SK-MEL-5 (cell line): ENCODE measurements at regions not wholly inside any gene's neighbourhood (a gene's known extent, or its start where the extent isn't known, plus 50 kb on each side); places are given as distances from the start of the nearest gene placed in this dataset.

Experiments
- DNase-seq: peaks from one replicate; pipeline ENCODE4 v3.0.0-alpha.2; 2016; ENCODE audit warnings: low read depth, low spot score
- in situ Hi-C: cut with HindIII; loops from 2 replicates; pipeline ENCODE4 v1.10.0; 2016; ENCODE audit warnings: low sequenced_read_pairs, high pct_unique_total_duplicates, low pct_unique_long_range_greater_than_20kb

DNA sequence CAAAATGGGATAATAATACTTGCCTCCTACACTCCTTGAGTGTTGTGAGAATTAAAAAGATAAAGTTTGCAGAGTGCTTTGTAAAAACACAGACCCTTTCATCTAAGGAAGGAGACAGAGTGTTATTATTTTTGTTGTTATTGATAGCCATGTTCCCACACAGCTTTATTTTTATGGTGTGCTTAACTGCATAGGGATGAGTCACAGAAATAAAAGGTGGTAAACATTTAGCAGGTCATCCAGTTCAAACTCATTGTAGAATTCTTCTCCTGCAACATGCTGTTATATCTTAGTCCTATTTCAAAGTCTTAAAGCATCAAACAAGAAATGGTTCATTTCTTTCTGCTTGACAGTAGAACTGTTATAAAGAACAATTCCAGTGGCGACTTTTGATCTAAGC lies 367.5 kb upstream of the ACTBL2 start:
- in situ Hi-C loops = no loop called here

DNA sequence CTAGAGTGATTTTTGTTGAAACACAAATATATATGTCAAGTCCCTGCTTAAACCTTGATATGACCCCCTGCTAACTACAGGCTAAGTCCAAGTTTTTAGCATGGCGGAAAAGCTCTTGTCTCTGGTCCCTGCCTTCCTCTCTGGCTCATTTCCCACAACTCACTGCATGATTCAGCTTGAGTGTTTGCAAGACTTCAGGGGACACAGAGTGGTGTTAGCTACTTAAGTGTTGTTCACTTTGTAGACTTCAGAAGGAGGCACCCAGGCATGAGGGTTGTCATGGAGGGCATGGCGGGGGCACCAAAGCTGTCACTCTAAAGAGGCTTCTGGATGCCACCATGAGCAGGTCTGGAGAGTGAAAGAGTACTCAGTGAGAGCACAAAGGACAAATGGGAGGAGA lies 362.4 kb upstream of the ACTBL2 start:
- in situ Hi-C loops = no loop called here
- DNase-seq = no peak

More for the DNA sequence above, 367.5 kb upstream of the ACTBL2 start:
- no peak for DNase-seq

DNA sequence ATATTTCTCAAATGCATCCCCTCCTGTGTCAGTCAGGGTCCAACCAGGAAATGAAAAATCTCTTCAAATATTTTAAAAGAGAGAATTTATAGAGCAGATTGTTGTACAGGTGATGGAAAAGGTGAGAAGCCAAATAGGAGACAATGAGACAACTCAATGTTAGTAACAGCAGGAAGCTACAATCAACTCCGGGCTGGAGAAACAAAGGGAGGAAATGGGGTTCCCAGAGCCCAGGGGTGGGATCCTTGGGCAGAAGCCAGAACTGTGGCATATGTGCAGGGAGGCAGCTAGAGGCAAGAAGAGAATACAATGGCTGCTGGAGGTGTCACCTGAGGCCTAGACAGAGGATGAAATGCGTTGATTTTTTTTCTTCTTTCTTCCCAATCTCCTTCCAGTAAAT lies 361.8 kb upstream of the ACTBL2 start:
- in situ Hi-C loops = no loop called here
- no peak for DNase-seq

DNA sequence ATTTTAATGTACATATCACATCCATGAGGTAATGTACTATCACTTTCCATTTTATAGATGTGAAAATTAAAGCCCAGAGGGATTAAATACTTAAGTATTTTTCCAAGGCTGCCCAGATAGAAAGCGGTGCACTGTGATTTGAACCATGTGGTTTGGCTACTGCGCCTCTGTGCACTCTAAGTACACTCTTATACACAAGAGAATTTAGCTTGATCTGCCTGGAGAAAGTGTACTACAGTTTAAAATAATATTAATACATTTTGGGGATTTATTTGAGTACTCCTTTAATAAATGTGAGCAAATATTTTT lies 360.4 kb upstream of the ACTBL2 start:
- in situ Hi-C loops = no loop called here

DNA sequence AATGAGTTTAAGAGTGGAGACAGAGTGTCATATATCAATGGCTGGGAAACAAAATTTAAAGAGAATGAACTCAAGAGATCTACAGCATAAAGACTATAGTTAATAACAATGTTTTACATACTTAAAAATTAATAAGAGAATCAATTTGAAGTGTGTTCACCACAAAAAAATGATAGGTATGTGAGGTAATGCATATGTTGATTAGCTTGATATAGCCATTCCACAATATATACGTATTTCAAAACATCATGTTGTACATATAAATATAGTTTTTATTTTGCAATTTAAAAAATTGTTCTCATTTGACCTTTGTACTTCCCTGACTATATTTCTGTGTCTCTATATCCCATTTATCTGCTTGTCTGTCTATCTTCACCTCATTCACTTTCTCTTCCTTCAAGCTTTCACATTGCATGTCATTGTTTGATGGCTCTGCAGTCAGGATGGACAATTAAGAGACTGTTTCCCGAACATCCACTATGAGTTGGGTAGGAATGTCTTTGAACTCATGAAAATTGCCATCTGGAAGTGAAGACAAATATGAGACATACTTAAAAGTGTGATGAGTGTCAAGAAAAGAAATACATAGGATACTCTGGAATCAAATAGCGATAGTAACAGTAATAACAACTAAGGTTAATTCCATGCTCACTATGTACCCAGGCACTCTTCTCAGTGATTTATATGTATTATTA lies 359.9 kb upstream of the ACTBL2 start:
- in situ Hi-C loops = no loop called here
- DNase-seq = no peak

More for the DNA sequence above, 360.4 kb upstream of the ACTBL2 start:
- DNase-seq = no peak

DNA sequence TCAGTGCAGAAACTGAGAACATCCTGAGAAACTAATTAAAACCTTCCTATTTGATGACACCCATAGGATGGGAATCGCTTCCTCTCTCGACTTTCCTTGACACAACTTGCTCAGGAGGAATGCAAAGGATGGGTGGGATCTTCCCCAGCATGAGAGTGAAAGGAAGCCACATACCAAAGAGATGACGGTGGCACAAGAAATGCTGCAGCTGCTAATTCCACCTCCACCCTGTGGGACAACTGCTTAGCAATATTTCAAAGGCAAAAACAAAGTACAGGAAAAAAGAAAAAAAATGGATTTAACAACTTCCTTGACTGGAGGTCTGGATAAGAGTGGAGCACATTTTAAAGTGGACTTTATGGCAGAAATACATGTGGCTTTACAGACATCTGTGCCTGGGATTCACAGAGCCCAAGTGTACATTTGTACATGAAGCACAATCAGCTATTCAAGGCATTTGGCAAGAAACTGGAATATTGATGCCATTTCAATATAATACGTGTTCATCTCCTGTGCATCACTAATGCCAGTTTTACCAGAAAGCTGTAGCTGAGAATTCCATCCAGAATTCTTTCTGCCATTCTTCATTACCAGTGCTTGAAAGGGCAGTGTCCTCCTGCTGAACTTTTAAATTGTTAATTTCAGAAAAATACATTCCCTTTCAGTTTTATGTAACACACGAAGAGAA lies 359.2 kb upstream of the ACTBL2 start:
- in situ Hi-C loops = no loop called here
- DNase-seq = no peak

DNA sequence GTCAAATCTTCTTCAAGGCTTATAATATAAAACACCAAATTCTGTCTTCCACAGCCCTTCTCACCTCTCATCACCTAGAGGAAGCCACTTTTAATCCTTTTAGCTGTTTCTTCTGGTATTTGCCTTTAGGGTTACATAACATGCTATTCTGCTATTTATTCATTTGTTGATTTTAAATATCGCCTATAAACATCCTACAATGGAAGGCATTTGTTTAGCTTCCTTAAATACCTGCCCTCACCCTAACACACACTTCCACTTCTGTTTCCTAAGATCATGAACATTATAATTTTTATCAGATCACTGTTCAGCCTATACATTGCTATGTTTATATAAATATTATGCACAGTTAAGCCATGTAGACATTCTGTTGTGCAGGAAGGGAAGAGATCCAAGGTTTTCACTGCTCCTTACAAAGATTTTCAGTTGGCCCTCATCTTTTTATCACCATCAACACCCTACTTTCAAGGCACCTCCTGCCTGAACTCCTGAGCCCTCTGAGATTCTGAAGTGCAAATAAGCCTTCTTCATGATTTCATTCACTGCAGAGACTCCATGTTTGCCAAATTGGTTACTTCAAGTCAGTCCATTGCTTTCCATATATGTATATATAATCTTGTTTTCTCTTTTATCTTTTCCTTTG lies 356.9 kb upstream of the ACTBL2 start:
- in situ Hi-C loops = no loop called here
- no peak for DNase-seq

DNA sequence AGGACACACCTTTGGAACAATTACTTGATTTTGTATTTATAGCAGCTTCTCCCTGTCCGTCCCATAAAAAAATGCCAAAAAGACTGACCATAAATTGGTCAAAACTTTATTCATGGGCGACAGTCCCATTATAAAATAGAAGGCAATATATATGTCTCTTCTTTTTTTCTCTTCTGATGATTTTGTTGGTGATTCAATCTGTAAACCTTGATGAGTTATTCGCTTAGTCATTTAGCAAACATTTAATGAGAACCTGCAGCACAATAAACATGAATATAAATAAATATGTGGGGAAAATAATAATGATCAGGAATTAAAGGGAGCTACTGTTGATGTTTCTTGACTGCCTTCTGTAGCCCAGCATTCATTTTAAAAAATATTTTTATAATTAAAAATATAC lies 356.4 kb upstream of the ACTBL2 start:
- no peak for DNase-seq
- in situ Hi-C loops = no loop called here

DNA sequence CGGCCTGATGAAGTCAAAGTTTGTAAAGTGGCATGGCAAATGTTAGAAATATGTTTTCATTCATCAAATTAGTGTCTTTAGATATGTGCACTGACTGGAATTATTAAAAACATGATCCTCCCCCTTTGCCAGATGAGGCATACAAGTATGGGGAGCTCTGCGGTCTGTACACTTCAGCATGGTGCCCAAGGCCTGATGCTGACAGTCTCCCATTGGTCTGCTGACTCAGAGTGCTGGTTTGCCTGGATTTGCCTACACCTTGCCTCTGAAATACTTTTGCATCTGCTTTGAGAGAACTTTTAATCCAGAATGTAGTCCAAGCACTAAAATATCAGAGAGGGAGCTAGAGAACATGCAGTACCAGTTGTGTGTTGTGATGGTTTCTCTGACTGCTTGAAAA lies 354.3 kb upstream of the ACTBL2 start:
- in situ Hi-C loops = no loop called here

DNA sequence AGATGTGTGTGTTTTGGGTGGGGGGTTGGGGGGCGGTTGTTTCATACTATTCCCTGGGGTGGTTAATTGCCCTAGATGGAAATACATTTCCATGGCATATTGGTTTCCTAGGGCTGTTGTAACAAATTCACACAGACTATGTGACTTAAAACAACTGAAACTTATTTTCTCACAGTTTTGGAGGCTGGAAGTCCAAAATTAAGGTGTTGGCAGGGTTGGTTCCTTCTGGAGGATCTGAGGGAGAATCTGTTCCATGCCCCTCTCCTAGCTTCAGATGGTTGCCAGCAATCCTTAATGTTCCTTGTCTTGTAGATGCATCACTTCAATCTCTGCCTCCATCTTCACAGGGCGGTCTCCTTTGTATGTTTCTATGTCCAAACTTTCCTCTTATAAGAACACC lies 353.7 kb upstream of the ACTBL2 start:
- in situ Hi-C loops = no loop called here
- DNase-seq = no peak

More for the DNA sequence above, 354.3 kb upstream of the ACTBL2 start:
- DNase-seq = no peak

DNA sequence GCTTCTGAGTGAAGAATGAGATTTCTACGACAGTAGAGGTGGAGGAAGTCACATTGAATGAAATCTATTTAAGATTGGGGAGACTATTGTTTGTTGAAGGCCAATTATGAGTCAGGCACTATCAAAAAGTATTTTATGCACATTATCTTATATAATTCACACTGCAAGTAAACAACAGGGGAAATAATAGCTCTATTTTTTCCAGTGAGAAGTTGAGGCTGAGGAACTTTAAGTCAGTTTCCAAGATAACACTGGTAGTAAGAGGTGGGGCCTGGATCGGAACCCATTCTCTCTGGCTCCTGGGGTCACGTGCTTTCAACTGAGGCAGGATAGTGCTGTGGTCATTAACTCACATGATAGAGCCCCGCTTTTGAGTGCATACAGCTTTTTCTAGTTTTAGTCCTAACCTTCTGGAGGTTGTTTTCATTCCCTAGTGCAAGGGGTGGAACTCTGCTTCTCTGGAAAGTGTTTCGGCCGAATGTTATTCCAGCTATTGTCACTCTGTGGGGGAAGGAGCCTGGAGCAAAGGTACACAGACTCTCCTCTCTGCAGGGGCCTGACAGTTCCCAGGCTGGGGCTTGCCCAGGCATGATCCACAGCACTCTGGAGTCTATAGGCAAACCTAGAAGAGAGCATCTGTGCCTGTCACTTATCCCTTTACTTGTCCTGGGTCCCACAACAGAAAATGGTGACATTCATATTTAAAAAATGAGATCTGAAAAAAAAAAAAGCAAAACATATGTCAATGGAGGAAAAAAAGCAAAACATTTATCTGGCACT lies 352.4 kb upstream of the ACTBL2 start:
- no peak for DNase-seq

DNA sequence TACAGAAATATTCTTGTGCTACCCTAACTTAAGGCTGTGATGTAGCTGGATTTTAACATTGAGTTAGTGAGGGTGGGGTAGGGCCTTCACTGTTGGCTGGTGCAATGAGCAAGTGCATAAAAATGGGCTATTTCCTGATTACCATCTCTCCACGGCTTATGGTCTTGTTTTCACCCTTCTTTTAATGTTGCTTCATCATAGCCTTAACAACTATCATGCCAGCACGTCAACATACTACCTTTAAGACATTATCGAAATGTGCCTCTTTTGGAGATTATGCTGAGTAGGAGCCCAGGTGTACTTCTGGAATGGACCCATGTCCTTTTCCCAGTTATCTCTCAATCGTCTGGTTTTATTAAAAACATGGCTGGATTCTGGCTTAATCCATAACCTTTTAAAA lies 350.9 kb upstream of the ACTBL2 start:
- DNase-seq = no peak
- in situ Hi-C loops = no loop called here

More for the DNA sequence above, 352.4 kb upstream of the ACTBL2 start:
- in situ Hi-C loops = no loop called here

DNA sequence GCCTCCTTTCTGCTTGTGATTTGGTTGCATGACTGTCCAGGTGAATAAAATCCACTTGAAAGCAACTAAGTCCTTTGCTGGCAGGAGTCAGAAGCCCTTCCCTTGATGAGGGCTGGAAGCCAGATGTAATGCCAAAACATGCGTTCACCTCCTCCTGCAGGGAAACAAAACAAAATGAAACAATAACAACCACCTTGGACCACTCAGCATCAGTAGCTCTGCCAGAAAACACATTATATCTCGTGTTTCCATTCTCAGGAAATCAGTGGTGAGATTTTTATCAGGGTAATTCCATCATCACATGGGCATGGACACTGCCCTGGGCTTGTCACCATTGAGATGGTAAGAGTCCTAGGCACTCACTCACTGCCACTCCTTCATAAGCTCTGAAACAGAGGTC lies 350.3 kb upstream of the ACTBL2 start:
- in situ Hi-C loops = no loop called here
- DNase-seq = no peak

DNA sequence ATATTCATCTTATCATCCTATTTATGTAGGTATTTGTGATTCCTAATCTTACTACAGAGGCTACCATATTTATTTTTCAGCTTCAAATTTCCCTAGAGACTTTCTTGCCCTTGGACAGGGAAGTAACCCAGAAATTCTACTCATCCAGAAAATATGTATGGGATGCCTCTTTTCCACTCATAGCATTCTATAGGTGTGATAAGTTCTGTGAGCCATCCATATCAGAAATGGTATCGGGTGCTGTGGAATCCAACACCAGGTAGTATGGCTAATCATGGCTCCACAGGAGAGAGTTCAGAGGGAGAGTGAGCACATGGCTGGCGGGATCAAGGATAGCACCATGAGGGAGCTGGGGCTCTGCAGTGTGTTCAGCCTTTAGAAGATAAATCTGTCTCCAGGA lies 349.3 kb upstream of the ACTBL2 start:
- no peak for DNase-seq
- in situ Hi-C loops = no loop called here

DNA sequence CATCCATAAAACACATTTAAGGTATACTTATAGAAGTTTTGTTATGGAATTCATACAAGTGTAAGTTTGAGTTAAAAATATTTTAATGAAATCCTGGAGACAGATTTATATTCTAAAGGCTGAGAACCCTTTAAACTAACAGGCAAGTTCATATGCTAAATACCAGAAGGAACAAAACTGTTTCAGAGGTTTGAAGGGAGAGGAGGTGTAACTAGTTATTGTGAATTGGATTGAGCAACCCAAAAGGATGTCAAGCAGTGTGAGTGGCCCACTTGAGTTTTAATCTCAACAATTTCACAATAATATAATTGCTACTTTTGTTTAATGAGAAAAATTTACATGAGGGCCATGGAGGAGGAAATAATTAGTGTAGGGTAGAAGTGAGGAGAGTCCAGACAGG lies 348.5 kb upstream of the ACTBL2 start:
- DNase-seq = no peak
- in situ Hi-C loops = no loop called here

DNA sequence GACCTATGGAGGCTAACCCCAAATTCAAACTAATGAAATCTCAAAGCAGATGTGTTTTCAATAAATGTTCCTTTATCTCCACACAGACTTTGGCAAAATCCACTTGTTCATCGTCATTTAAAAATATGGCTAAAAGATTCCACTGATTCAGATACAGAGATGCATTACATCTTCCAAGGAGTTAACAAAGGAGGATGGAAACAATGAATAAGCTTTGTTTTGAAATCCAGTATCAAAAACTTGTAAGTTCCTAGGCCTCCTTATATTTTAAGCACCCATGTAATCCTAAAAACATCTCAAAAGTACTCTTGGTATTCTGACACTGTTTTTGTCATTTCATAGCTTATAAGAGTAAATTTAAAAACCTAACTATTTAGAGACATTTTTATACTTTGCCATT lies 345.6 kb upstream of the ACTBL2 start:
- in situ Hi-C loops = no loop called here
- DNase-seq = no peak

DNA sequence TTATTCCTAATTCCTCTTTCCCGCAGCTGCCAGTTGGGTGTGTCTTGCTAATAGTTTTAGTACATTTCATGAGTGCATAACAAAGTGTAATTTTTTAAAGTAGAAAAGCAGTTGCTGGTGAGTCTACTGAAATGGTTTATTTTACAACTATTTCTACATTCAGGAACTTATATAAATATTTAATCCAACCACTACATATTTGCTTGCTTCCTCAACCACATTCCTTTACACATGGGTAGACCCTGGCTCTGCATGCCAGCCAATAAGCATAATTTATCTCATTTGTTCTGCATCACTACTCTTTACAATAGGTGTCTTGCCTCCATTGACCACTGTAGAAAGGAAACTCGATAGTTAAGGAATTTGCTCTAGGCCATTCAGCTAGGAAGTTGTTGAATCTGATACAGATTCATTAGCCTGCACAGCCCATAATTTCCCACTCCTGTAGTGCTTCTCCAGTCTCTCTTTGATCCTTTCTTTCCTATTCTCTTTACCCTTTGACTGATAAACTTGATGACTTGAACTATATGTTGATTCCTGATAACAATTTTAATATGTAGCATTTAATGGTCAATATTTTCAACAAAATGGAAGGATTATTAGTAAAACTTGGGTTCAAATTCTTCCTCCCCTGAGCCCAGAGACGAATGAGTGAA lies 342.5 kb upstream of the ACTBL2 start:
- in situ Hi-C loops = no loop called here
- no peak for DNase-seq

DNA sequence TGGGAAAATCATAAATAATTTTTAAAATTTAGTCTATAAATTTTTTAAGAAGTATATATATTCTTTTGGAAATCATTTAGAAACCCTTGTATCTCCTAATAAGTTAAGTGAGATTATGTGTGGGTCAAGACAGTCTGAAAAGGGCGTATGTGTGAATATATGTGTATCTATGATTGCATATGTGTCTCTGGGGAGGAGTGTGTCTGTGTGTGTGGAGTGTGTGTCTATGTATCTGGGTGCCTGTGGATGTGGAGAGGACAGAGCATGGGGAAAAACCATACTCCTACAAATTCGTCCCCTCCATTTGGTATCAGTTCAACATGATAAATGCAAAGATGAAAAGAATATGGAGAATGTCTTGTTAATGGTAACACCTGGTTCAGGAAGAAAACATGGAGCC lies 342.0 kb upstream of the ACTBL2 start:
- in situ Hi-C loops = no loop called here
- no peak for DNase-seq
